ENCODE measurements at regions not wholly inside any gene's neighbourhood (a gene's known extent, or its start where the extent isn't known, plus 50 kb on each side); places are given as distances from the start of the nearest gene placed in this dataset.

GRCh38 chr1:221141606-221142285 lies 262.5 kb downstream of the HLX start:
- H3K4me1 ChIP-seq (ENCODE audit: control insufficient read depth in 2 of 3, insufficient read depth in 2 of 3, low read depth in 1 of 3, low read length in 3 of 3) = peaks cover 0 to 4% (median 0%) of the 10 kb centered on the region in 3 donors
- H3K9ac ChIP-seq (ENCODE audit: low read length in 3 of 3) = no peak overlapping the region
- intact Hi-C loops (cut with DNase I) = no loop called here
- peak in 2 of 5 donors; percentile 47 to 56 for DNase-seq
- H3K27me3 ChIP-seq (ENCODE audit: control insufficient read depth, insufficient read depth, low read length) = no peaks in the 10 kb centered on the region
- no peak overlapping the region for H3K4me3 ChIP-seq (ENCODE audit: low read length in 3 of 3)
- H3K9me3 ChIP-seq (ENCODE audit: control insufficient read depth in 2 of 3, insufficient read depth in 1 of 3, low read length in 3 of 3) = no peaks in the 10 kb centered on the region
- no peaks in the 10 kb centered on the region for H3K36me3 ChIP-seq (ENCODE audit: control insufficient read depth in 2 of 3, insufficient read depth in 3 of 3, low read length in 3 of 3)
- no peak overlapping the region for H3K27ac ChIP-seq (ENCODE audit: low read depth in 2 of 2, low read length in 2 of 2)
- no peak for TF ChIP-seq CTCF (IDR thresholded peaks at IDR 0.05; ENCODE audit: borderline replicate concordance, extremely low read depth, insufficient read depth)
- FAIRE-seq = peak; percentile 41

DNA sequence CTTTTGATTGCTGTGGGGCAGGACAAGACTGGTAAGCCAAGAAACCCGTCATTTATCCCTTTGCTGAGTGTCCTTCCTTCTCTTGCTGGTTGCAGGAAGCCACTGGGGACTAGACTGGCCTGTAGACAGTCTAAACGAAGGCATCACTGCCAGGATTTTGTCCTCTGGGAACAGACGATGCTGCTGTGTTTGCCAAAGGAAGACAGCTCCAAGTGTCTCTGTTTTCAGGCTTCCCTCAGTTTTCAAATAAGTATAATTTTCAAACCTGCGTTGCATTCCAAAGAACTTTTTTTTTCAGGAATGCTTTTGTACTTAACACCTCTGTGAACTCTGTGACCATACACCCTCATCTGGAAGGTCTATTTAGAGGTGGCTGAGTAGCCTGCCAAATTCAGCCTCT lies 269.4 kb downstream of the HLX start:
- Histone ChIP-seq H3K27ac (ENCODE audit: low read depth in 2 of 2, low read length in 2 of 2) (no peak overlapping the region), H3K27me3 (ENCODE audit: control insufficient read depth, insufficient read depth, low read length) (no peaks in the 10 kb centered on the region), H3K4me3 (ENCODE audit: low read length in 3 of 3) (no peak overlapping the region), H3K36me3 (ENCODE audit: control insufficient read depth in 2 of 3, insufficient read depth in 3 of 3, low read length in 3 of 3) (no peaks in the 10 kb centered on the region), H3K9ac (ENCODE audit: low read length in 3 of 3) (no peak overlapping the region), H3K4me1 (ENCODE audit: control insufficient read depth in 2 of 3, insufficient read depth in 2 of 3, low read depth in 1 of 3, low read length in 3 of 3) (no peaks in the 10 kb centered on the region), H3K9me3 (ENCODE audit: control insufficient read depth in 2 of 3, insufficient read depth in 1 of 3, low read length in 3 of 3) (no peaks in the 10 kb centered on the region)
- no peak for TF ChIP-seq CTCF (IDR thresholded peaks at IDR 0.05; ENCODE audit: borderline replicate concordance, extremely low read depth, insufficient read depth)
- FAIRE-seq (no peak), DNase-seq (no peak)
- intact Hi-C loops (cut with DNase I) = no loop called here

GRCh38 chr1:221149111-221149510 lies 269.9 kb downstream of the HLX start:
- Histone ChIP-seq H3K4me1 (ENCODE audit: control insufficient read depth in 2 of 3, insufficient read depth in 2 of 3, low read depth in 1 of 3, low read length in 3 of 3) (no peaks in the 10 kb centered on the region), H3K27ac (ENCODE audit: low read depth in 2 of 2, low read length in 2 of 2) (no peak overlapping the region), H3K9me3 (ENCODE audit: control insufficient read depth in 2 of 3, insufficient read depth in 1 of 3, low read length in 3 of 3) (no peaks in the 10 kb centered on the region), H3K9ac (ENCODE audit: low read length in 3 of 3) (no peak overlapping the region), H3K36me3 (ENCODE audit: control insufficient read depth in 2 of 3, insufficient read depth in 3 of 3, low read length in 3 of 3) (no peaks in the 10 kb centered on the region), H3K27me3 (ENCODE audit: control insufficient read depth, insufficient read depth, low read length) (no peaks in the 10 kb centered on the region), H3K4me3 (ENCODE audit: low read length in 3 of 3) (no peak overlapping the region)
- no peak for DNase-seq
- intact Hi-C loops (cut with DNase I) = no loop called here
- TF ChIP-seq CTCF (IDR thresholded peaks at IDR 0.05; ENCODE audit: borderline replicate concordance, extremely low read depth, insufficient read depth) = no peak
- no peak for FAIRE-seq
